ENCODE measurements at regions not wholly inside any gene's neighbourhood (a gene's known extent, or its start where the extent isn't known, plus 50 kb on each side); places are given as distances from the start of the nearest gene placed in this dataset.
"Not testable (repeated sequence)": the region's sequence is repeated elsewhere in the genome, so short reads cannot be mapped to it uniquely, and the experiment has no call there.

DNA sequence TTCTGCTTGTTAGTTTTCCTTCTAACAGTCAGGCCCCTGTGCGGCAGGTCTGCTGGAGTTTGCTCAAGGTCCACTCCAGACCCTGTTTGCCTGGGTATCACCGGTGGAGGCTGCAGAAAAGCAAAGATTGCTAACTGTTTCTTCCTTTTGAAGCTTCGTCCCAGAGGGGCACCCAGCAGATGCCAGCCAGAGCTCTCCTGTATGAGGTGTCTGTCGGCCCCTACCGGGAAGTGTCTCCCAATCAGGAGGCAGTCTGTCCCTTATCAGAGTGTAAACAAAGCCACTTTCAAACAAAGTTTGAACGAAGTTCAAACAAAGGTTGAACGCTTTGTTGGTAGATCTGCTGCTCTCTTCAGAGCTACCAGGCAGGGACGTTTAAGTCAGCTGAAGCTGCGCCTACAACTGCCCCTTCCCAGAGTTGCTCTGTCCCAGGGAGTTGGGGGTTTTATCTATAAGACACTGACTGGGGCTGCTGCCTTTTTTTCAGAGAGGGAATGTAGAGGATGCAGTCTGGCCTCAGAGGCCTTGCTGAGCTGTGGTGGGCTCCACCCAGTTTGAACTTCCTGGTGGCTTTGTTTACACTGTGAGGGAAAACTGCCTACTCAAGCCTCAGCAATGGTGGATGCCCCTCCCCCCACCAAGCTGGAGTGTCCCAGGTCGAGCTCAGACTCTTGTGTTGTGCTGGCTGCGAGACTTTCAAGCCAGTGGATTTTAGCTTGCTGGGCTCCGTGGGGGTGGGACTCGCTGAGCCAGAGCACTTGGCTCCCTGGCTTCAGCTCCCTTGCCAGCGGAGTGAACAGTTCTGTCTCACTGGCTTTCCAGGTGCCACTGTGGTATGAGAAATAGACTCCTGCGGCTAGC is 401.8 kb downstream of the SRGAP2C start:
- no peak for DNase-seq (ENCODE audit: low spot score)
- in situ Hi-C loops (cut with MboI; ENCODE audit: low sequenced_read_pairs, unreplicated experiment) = no loop called here
- no peak for TF ChIP-seq CTCF (IDR thresholded peaks at IDR 0.05; ENCODE audit: borderline replicate concordance, control extremely low read depth, extremely low read depth, insufficient read depth, missing control alignments)

DNA sequence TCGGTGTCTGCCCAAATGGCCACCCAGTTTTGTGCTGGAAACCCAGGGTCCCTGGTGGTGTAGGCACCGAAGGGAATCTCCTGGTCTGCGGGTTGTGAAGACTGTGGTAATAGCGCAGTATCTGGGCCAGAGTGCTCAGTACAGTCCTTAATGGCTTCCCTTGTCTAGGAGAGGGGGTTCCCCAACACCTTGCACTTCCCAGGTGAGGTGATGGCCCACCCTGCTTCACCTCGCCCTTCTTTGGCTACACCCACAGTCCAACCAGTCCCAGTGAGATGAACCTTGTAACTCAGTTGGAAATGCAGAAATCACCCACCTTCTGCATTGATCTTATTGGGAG is 402.4 kb downstream of the SRGAP2C start:
- no peak for TF ChIP-seq CTCF (IDR thresholded peaks at IDR 0.05; ENCODE audit: borderline replicate concordance, control extremely low read depth, extremely low read depth, insufficient read depth, missing control alignments)
- DNase-seq (ENCODE audit: low spot score) = no peak
- in situ Hi-C loops (cut with MboI; ENCODE audit: low sequenced_read_pairs, unreplicated experiment) = no loop called here

DNA sequence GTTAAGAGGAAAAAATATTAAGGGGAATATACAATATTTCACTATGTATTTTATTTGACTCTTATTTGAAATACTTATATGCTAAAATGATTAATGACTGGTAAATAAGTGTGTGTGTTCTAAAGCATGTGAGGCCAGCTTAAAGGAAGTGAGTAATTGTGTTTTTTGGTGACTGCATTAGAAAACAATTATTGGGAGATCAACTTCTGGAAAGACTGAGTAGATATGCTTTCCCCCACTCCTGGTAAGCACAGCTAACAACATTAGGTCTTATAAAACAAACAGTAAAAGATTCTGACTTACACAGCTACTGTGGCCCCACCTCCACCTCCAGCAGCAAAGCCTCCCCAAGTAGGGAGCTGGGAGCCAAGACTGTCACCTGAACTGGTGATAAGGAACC is 403.0 kb downstream of the SRGAP2C start:
- in situ Hi-C loops (cut with MboI; ENCODE audit: low sequenced_read_pairs, unreplicated experiment) = no loop called here
- DNase-seq (ENCODE audit: low spot score) = no peak
- no peak for TF ChIP-seq CTCF (IDR thresholded peaks at IDR 0.05; ENCODE audit: borderline replicate concordance, control extremely low read depth, extremely low read depth, insufficient read depth, missing control alignments)

GRCh38 chr1:121594096-121594495 is 409.3 kb downstream of the SRGAP2C start:
- no peak for TF ChIP-seq CTCF (IDR thresholded peaks at IDR 0.05; ENCODE audit: borderline replicate concordance, control extremely low read depth, extremely low read depth, insufficient read depth, missing control alignments)
- DNase-seq (ENCODE audit: low spot score) = no peak
- in situ Hi-C loops (cut with MboI; ENCODE audit: low sequenced_read_pairs, unreplicated experiment) = no loop called here

DNA sequence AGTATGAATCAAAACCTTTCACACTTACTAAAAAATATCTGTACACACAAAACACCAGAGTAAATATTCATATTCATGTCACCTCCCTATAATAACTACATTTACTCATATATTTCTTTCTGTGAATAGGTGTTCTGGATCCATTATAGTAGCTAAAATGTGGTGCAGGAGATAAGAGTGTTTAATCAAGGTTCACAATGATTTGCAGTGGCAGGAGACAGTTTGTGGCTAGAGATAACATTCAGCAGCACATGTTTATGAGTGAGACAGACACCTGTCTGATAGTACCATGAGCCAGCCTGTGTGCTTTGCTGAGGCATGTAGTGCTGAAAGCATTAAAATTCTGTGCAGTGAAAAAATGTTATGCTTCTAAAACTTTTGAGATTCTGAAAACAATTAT is 410.3 kb downstream of the SRGAP2C start:
- in situ Hi-C loops (cut with MboI; ENCODE audit: low sequenced_read_pairs, unreplicated experiment) = no loop called here
- no peak for DNase-seq (ENCODE audit: low spot score)
- no peak for TF ChIP-seq CTCF (IDR thresholded peaks at IDR 0.05; ENCODE audit: borderline replicate concordance, control extremely low read depth, extremely low read depth, insufficient read depth, missing control alignments)

GRCh38 chr1:121604843-121605444 is 420.2 kb downstream of the SRGAP2C start:
- DNase-seq (ENCODE audit: low spot score); in situ Hi-C loops (cut with MboI; ENCODE audit: low sequenced_read_pairs, unreplicated experiment): not testable (repeated sequence)

GRCh38 chr1:121607499-121607898 is 422.7 kb downstream of the SRGAP2C start:
- in situ Hi-C loops (cut with MboI; ENCODE audit: low sequenced_read_pairs, unreplicated experiment); DNase-seq (ENCODE audit: low spot score): not testable (repeated sequence)

Data from GM13976 (cell line).